ENCODE measurements at regions not wholly inside any gene's neighbourhood (a gene's known extent, or its start where the extent isn't known, plus 50 kb on each side); places are given as distances from the start of the nearest gene placed in this dataset.

GRCh38 chr21:35852820-35853219, 207.5 kb downstream of the SETD4 start:
- TF ChIP-seq CTCF (IDR thresholded peaks at IDR 0.05): no peak
- Histone ChIP-seq H3K9me3 (no peaks in the 10 kb centered on the region), H3K4me3 (no peak overlapping the region), H3K27ac (peak overlapping the region in 4 of 10 donors; percentile 28 to 73 (median 40)), H3K27me3 (peaks cover 0 to 5% (median 0%) of the 10 kb centered on the region in 7 donors), H3K4me1 (peaks cover 0 to 35% (median 18%) of the 10 kb centered on the region in 9 donors), H3K36me3 (no peaks in the 10 kb centered on the region)
- DNase-seq: no peak
- WGBS, 2 donors: 70 to 78% methylated on average over 2 of the region's 2 CpGs
- intact Hi-C loops (cut with DNase I): loop anchor here in 1 of 10 donors (10.0 kb wide), 1 partner anchor 808 kb away; the partner anchor contains the start of gene RUNX1
- no peak for ATAC-seq

- Histone ChIP-seq H3K27ac (peak overlapping the region in 8 of 10 donors; percentile 46 to 87 (median 65)), H3K4me3 (peak overlapping the region in 4 of 10 donors; percentile 9 to 28 (median 22)), H3K9me3 (no peaks in the 10 kb centered on the region), H3K4me1 (peaks cover 0 to 35% (median 18%) of the 10 kb centered on the region in 9 donors), H3K27me3 (peaks cover 0 to 5% (median 0%) of the 10 kb centered on the region in 7 donors), H3K36me3 (no peaks in the 10 kb centered on the region)
- no peak for TF ChIP-seq CTCF (IDR thresholded peaks at IDR 0.05)
- DNase-seq: peak in 1 of 2 donors; percentile 30
- ATAC-seq: peak in 5 of 8 donors; percentile 11 to 42 (median 20)
- intact Hi-C loops (cut with DNase I): loop anchor here in 1 of 10 donors (10.0 kb wide), 1 partner anchor 806 kb away; the partner anchor contains the start of gene RUNX1
- 46 to 49% methylated on average over 9 of the region's 9 CpGs for WGBS, 2 donors
Measured at GRCh38 chr21:35850542-35851103, 209.7 kb downstream of the SETD4 start.

- no peak for DNase-seq
- Histone ChIP-seq H3K4me1 (peaks cover 0 to 35% (median 18%) of the 10 kb centered on the region in 9 donors), H3K27ac (peak overlapping the region in 8 of 10 donors; percentile 46 to 87 (median 65)), H3K36me3 (no peaks in the 10 kb centered on the region), H3K27me3 (peaks cover 0 to 5% (median 0%) of the 10 kb centered on the region in 7 donors), H3K9me3 (no peaks in the 10 kb centered on the region), H3K4me3 (peak overlapping the region in 1 of 10 donors; percentile 28)
- no peak for TF ChIP-seq CTCF (IDR thresholded peaks at IDR 0.05)
- intact Hi-C loops (cut with DNase I): loop anchor here in 1 of 10 donors (10.0 kb wide), 1 partner anchor 805 kb away; the partner anchor contains the start of gene RUNX1
- ATAC-seq: peak in 6 of 8 donors; percentile 60 to 76 (median 72)
- 45 to 61% methylated on average over 5 of the region's 5 CpGs for WGBS, 2 donors
Measured at GRCh38 chr21:35850029-35850428, 210.3 kb downstream of the SETD4 start.

- Histone ChIP-seq H3K27ac (peak overlapping the region in 6 of 10 donors; percentile 43 to 87 (median 72)), H3K27me3 (peaks cover 0 to 5% (median 0%) of the 10 kb centered on the region in 7 donors), H3K4me1 (peaks cover 0 to 35% (median 18%) of the 10 kb centered on the region in 9 donors), H3K9me3 (no peaks in the 10 kb centered on the region), H3K4me3 (no peak overlapping the region), H3K36me3 (no peaks in the 10 kb centered on the region)
- TF ChIP-seq CTCF (IDR thresholded peaks at IDR 0.05): no peak
- ATAC-seq (peak in 7 of 8 donors; percentile 48 to 87 (median 68)), DNase-seq (peak in 1 of 2 donors; percentile 16)
- intact Hi-C loops (cut with DNase I): loop anchor here in 4 of 10 donors (10.0 kb wide), 4 partner anchors 86 to 964 kb away; no protein-coding TSS in a partner anchor
- WGBS, 2 donors: 27 to 28% methylated on average over 4 of the region's 4 CpGs
Measured at GRCh38 chr21:35849144-35849543, 211.2 kb downstream of the SETD4 start.

Data from heart right ventricle (tissue), 16 donors.